Ramos (cell line): ENCODE measurements at regions not wholly inside any gene's neighbourhood (a gene's known extent, or its start where the extent isn't known, plus 50 kb on each side); places are given as distances from the start of the nearest gene placed in this dataset.

Source experiments
- in situ Hi-C: fragments of 300-500 bp; cut with MboI; formaldehyde crosslinking; loops from one replicate; pipeline ENCODE4 v1.14.3; 2022; ENCODE audit warnings: low sequenced_read_pairs; ENCODE audit not compliant: unreplicated experiment

- in situ Hi-C loops: no loop called here
Observed at GRCh38 chr2:226357816-226358215, 441.8 kb downstream of the IRS1 start.

- in situ Hi-C loops: no loop called here
Observed at GRCh38 chr2:226355600-226355999, 444.0 kb downstream of the IRS1 start.

- in situ Hi-C loops: no loop called here
Observed at GRCh38 chr2:226354434-226354833, 445.2 kb downstream of the IRS1 start.

GRCh38 chr2:226352941-226353560 is 446.6 kb downstream of the IRS1 start:
- in situ Hi-C loops: no loop called here

GRCh38 chr2:226351711-226352110 is 447.9 kb downstream of the IRS1 start:
- in situ Hi-C loops: no loop called here

GRCh38 chr2:226339616-226340015 is 460.0 kb downstream of the IRS1 start:
- in situ Hi-C loops: no loop called here

- in situ Hi-C loops: no loop called here
Observed at GRCh38 chr2:226338825-226339224, 460.8 kb downstream of the IRS1 start.

GRCh38 chr2:226337941-226338600 is 461.5 kb downstream of the IRS1 start:
- in situ Hi-C loops: no loop called here

- in situ Hi-C loops: no loop called here
Observed at GRCh38 chr2:226336283-226336682, 463.3 kb downstream of the IRS1 start.

GRCh38 chr2:226334981-226335720 is 464.5 kb downstream of the IRS1 start:
- in situ Hi-C loops: no loop called here

- in situ Hi-C loops: no loop called here
Observed at GRCh38 chr2:226333388-226333787, 466.2 kb downstream of the IRS1 start.

- in situ Hi-C loops: no loop called here
Observed at GRCh38 chr2:226330206-226330605, 469.4 kb downstream of the IRS1 start.

- in situ Hi-C loops: no loop called here
Observed at GRCh38 chr2:226329180-226329579, 470.4 kb downstream of the IRS1 start.

- in situ Hi-C loops: no loop called here
Observed at GRCh38 chr2:226327830-226328229, 471.8 kb downstream of the IRS1 start.

- in situ Hi-C loops: no loop called here
Observed at GRCh38 chr2:226325526-226325925, 474.1 kb downstream of the IRS1 start.

- in situ Hi-C loops: no loop called here
Observed at GRCh38 chr2:226320076-226320948, 479.3 kb downstream of the IRS1 start.

GRCh38 chr2:226317970-226318369 is 481.6 kb downstream of the IRS1 start:
- in situ Hi-C loops: no loop called here

GRCh38 chr2:226313060-226313459 is 486.6 kb downstream of the IRS1 start:
- in situ Hi-C loops: no loop called here

GRCh38 chr2:226312155-226312554 is 487.5 kb downstream of the IRS1 start:
- in situ Hi-C loops: no loop called here

- in situ Hi-C loops: no loop called here
Observed at GRCh38 chr2:226310146-226310545, 489.5 kb downstream of the IRS1 start.

GRCh38 chr2:226308986-226309385 is 490.6 kb downstream of the IRS1 start:
- in situ Hi-C loops: no loop called here
